Activated naive CD4-positive, alpha-beta T cell (primary cell): ENCODE measurements at regions not wholly inside any gene's neighbourhood (a gene's known extent, or its start where the extent isn't known, plus 50 kb on each side); places are given as distances from the start of the nearest gene placed in this dataset.
"Not testable (repeated sequence)": the region's sequence is repeated elsewhere in the genome, so short reads cannot be mapped to it uniquely, and the experiment has no call there.

ENCODE experiments used
- DNase-seq, 4 experiments: peaks; one replicate each; lab custom pipeline; 2025; lab: John Stamatoyannopoulos, UW

GRCh38 chr9:113665064-113665463, 201.5 kb downstream of the RGS3 start:
- DNase-seq, result no peak

- DNase-seq, result no peak
Observed at GRCh38 chr9:113665756-113666155, 202.2 kb downstream of the RGS3 start.

- DNase-seq, result no peak
Observed at GRCh38 chr9:113668061-113668460, 204.5 kb downstream of the RGS3 start.

- no peak for DNase-seq
Observed at GRCh38 chr9:113669522-113670115, 206.1 kb downstream of the RGS3 start.

- no peak for DNase-seq
Observed at GRCh38 chr9:113673726-113674125, 202.4 kb upstream of the ZNF618 start.

- no peak for DNase-seq
Observed at GRCh38 chr9:113674436-113674835, 201.7 kb upstream of the ZNF618 start.

GRCh38 chr9:113675475-113675941, 200.6 kb upstream of the ZNF618 start:
- DNase-seq, result no peak

GRCh38 chr9:113677057-113677456, 199.1 kb upstream of the ZNF618 start:
- no peak for DNase-seq

- DNase-seq, result no peak
Observed at GRCh38 chr9:113677569-113677968, 198.5 kb upstream of the ZNF618 start.

GRCh38 chr9:113678119-113678858, 197.8 kb upstream of the ZNF618 start:
- no peak for DNase-seq

GRCh38 chr9:113678859-113679256, 197.3 kb upstream of the ZNF618 start:
- DNase-seq, result no peak

- peak in 2 of 4 experiments; percentile 4 to 7 for DNase-seq
Observed at GRCh38 chr9:113682297-113682771, 193.8 kb upstream of the ZNF618 start.

GRCh38 chr9:113685636-113686035, 190.5 kb upstream of the ZNF618 start:
- not testable (repeated sequence) for DNase-seq

- no peak for DNase-seq
Observed at GRCh38 chr9:113687107-113687679, 188.9 kb upstream of the ZNF618 start.

GRCh38 chr9:113687680-113688371, 188.3 kb upstream of the ZNF618 start:
- no peak for DNase-seq

GRCh38 chr9:113690055-113690740, 185.9 kb upstream of the ZNF618 start:
- no peak for DNase-seq

GRCh38 chr9:113692256-113692655, 183.9 kb upstream of the ZNF618 start:
- no peak for DNase-seq

GRCh38 chr9:113694912-113695311, 181.2 kb upstream of the ZNF618 start:
- no peak for DNase-seq

GRCh38 chr9:113695440-113695851, 180.7 kb upstream of the ZNF618 start:
- no peak for DNase-seq

- no peak for DNase-seq
Observed at GRCh38 chr9:113695901-113696300, 180.2 kb upstream of the ZNF618 start.

- DNase-seq, result no peak
Observed at GRCh38 chr9:113701774-113702755, 174.0 kb upstream of the ZNF618 start.
